Peyer's patch (tissue), 4 donors: ENCODE measurements at regions not wholly inside any gene's neighbourhood (a gene's known extent, or its start where the extent isn't known, plus 50 kb on each side); places are given as distances from the start of the nearest gene placed in this dataset.

Experiments used
- POLR2A ChIP-seq, 2 donors: fragments of 450-650 bp; IDR thresholded peaks; one replicate each; pipeline ENCODE4 v1.5.1; 2017; ENCODE audit warnings: antibody characterized with exemption in 2 of 2, mild to moderate bottlenecking in 2 of 2, moderate library complexity in 2 of 2
- TF ChIP-seq, protein P1 (sequence below), 6 experiments: fragments of 450-650 bp in 4 of 6; fragments of 200-600 bp in 2 of 6; sonication (generic) in 1 of 6; IDR thresholded peaks; one replicate each; pipeline ENCODE4 v1.5.1; 2017 to 2019; ENCODE audit warnings: antibody characterized with exemption in 6 of 6, mild to moderate bottlenecking in 3 of 6, moderate library complexity in 1 of 6

DNA sequence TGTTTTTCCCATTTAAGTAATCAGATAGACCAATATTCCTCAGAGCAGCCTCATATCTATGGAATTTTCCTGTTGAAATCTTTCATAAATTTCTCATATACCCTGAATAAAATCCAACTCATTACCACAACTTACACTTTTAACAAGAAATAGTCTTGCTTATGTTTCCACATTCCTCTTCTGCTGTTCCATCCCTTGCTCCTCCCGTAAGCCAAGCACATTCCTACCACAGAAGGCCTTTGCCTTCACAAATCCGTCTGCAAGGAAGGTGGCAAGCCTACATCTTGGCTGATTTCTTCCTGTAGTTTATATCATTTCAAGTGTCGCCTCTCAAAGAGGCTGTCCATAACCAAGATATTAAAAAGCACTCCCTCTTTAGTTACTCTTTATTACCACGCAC lies 127.7 kb downstream of the C12orf50 start:
- TF ChIP-seq, protein P1, sequence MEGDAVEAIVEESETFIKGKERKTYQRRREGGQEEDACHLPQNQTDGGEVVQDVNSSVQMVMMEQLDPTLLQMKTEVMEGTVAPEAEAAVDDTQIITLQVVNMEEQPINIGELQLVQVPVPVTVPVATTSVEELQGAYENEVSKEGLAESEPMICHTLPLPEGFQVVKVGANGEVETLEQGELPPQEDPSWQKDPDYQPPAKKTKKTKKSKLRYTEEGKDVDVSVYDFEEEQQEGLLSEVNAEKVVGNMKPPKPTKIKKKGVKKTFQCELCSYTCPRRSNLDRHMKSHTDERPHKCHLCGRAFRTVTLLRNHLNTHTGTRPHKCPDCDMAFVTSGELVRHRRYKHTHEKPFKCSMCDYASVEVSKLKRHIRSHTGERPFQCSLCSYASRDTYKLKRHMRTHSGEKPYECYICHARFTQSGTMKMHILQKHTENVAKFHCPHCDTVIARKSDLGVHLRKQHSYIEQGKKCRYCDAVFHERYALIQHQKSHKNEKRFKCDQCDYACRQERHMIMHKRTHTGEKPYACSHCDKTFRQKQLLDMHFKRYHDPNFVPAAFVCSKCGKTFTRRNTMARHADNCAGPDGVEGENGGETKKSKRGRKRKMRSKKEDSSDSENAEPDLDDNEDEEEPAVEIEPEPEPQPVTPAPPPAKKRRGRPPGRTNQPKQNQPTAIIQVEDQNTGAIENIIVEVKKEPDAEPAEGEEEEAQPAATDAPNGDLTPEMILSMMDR (IDR thresholded peaks at IDR 0.05): no peak
- no peak for TF ChIP-seq POLR2A (IDR thresholded peaks at IDR 0.05)
